ENCODE measurements at regions not wholly inside any gene's neighbourhood (a gene's known extent, or its start where the extent isn't known, plus 50 kb on each side); places are given as distances from the start of the nearest gene placed in this dataset.

GRCh38 chr2:120594856-120595685 is 140.6 kb upstream of the GLI2 start:
- Histone ChIP-seq H3K4me3 (ENCODE audit: low read length in 2 of 2) (no peak overlapping the region), H3K27ac (ENCODE audit: low read depth in 1 of 2, low read length in 1 of 2) (no peak overlapping the region), H3K9me3 (ENCODE audit: control insufficient read depth in 2 of 2, insufficient read depth in 1 of 2, low read length in 1 of 2) (peaks cover 0 to 5% of the 10 kb centered on the region in 2 donors), H3K36me3 (ENCODE audit: control insufficient read depth in 2 of 2, insufficient read depth in 2 of 2, low read length in 1 of 2) (no peaks in the 10 kb centered on the region), H3K27me3 (ENCODE audit: control insufficient read depth in 2 of 2, insufficient read depth in 1 of 2, low read length in 1 of 2) (peaks cover 0 to 11% of the 10 kb centered on the region in 2 donors), H3K4me1 (ENCODE audit: control insufficient read depth in 2 of 2, insufficient read depth in 2 of 2, low read length in 2 of 2) (no peaks in the 10 kb centered on the region)
- WGBS: 82% methylated on average over 8 of the region's 8 CpGs
- DNase-seq (ENCODE audit: low read depth in 6 of 9, low spot score in 9 of 9): no peak

DNA sequence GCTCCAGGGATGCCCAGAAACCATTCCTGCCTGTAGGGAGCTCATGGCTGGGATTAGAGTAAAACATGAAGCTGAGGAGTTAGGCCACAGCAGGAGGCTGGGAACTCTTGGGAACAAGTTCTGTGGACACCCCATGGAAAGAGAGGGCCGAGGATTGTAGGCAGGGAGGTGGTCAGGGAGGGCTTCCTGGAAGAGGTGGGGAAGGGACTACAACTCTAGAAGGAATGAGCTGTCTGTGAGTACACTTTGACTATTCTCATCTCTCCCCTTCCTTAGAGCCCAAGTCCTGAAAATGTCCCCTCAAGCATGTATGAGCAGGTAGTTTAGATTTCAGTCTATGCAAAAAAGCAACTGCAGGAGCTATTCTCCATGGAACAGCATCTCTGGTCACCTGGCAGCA is 139.9 kb upstream of the GLI2 start:
- peaks cover 0 to 6% of the 10 kb centered on the region in 2 donors for H3K27me3 ChIP-seq (ENCODE audit: control insufficient read depth in 2 of 2, insufficient read depth in 1 of 2, low read length in 1 of 2)
- H3K4me1 ChIP-seq (ENCODE audit: control insufficient read depth in 2 of 2, insufficient read depth in 2 of 2, low read length in 2 of 2): no peaks in the 10 kb centered on the region
- no peak overlapping the region for H3K4me3 ChIP-seq (ENCODE audit: low read length in 2 of 2)
- no peak for DNase-seq (ENCODE audit: low read depth in 6 of 9, low spot score in 9 of 9)
- WGBS: 86% methylated on average over 1 of the region's 1 CpG
- peaks cover 0 to 5% of the 10 kb centered on the region in 2 donors for H3K9me3 ChIP-seq (ENCODE audit: control insufficient read depth in 2 of 2, insufficient read depth in 1 of 2, low read length in 1 of 2)
- H3K27ac ChIP-seq (ENCODE audit: low read depth in 1 of 2, low read length in 1 of 2): no peak overlapping the region
- H3K36me3 ChIP-seq (ENCODE audit: control insufficient read depth in 2 of 2, insufficient read depth in 2 of 2, low read length in 1 of 2): no peaks in the 10 kb centered on the region

DNA sequence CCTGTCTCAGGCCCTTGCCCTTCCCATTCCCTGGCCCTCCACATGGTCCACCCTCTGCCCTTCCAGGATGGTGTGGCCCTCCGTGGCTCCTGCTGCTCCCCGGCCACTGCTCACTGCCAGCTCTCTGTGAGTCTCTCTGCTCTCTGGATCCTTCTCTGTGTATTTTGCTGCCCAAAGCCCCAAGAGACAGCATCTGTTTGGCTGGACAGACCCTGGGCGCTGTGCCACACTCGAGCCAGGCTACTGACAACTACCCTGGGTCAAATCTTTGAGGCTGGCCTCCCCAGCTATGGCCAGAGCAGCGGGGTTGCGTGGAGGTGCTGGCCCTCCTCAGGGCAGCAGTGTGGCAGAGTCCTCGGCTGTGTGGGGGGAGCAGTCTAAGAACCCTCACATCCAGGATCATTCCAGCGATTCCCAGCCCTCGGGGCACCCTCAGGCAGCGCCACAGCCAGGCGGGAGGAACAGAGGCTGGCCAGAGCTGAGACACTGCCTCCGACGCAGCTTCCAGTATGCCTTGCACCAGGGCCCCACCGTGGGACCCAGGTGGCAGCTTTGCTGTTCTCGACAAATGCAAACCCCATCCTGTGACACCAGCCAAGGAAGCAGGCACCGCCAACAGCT is 139.4 kb upstream of the GLI2 start:
- no peak for DNase-seq (ENCODE audit: low read depth in 6 of 9, low spot score in 9 of 9)
- 91% methylated on average over 16 of the region's 16 CpGs for WGBS
- Histone ChIP-seq H3K36me3 (ENCODE audit: control insufficient read depth in 2 of 2, insufficient read depth in 2 of 2, low read length in 1 of 2) (no peaks in the 10 kb centered on the region), H3K9me3 (ENCODE audit: control insufficient read depth in 2 of 2, insufficient read depth in 1 of 2, low read length in 1 of 2) (peaks cover 0 to 5% of the 10 kb centered on the region in 2 donors), H3K4me1 (ENCODE audit: control insufficient read depth in 2 of 2, insufficient read depth in 2 of 2, low read length in 2 of 2) (no peaks in the 10 kb centered on the region), H3K4me3 (ENCODE audit: low read length in 2 of 2) (no peak overlapping the region), H3K27ac (ENCODE audit: low read depth in 1 of 2, low read length in 1 of 2) (no peak overlapping the region), H3K27me3 (ENCODE audit: control insufficient read depth in 2 of 2, insufficient read depth in 1 of 2, low read length in 1 of 2) (peaks cover 0 to 3% of the 10 kb centered on the region in 2 donors)

GRCh38 chr2:120596990-120597594 is 138.6 kb upstream of the GLI2 start:
- DNase-seq (ENCODE audit: low read depth in 6 of 9, low spot score in 9 of 9): no peak
- Histone ChIP-seq H3K27me3 (ENCODE audit: control insufficient read depth in 2 of 2, insufficient read depth in 1 of 2, low read length in 1 of 2) (no peaks in the 10 kb centered on the region), H3K36me3 (ENCODE audit: control insufficient read depth in 2 of 2, insufficient read depth in 2 of 2, low read length in 1 of 2) (no peaks in the 10 kb centered on the region), H3K4me3 (ENCODE audit: low read length in 2 of 2) (no peak overlapping the region), H3K4me1 (ENCODE audit: control insufficient read depth in 2 of 2, insufficient read depth in 2 of 2, low read length in 2 of 2) (no peaks in the 10 kb centered on the region), H3K27ac (ENCODE audit: low read depth in 1 of 2, low read length in 1 of 2) (no peak overlapping the region), H3K9me3 (ENCODE audit: control insufficient read depth in 2 of 2, insufficient read depth in 1 of 2, low read length in 1 of 2) (peaks cover 0 to 5% of the 10 kb centered on the region in 2 donors)
- 92% methylated on average over 12 of the region's 12 CpGs for WGBS

DNA sequence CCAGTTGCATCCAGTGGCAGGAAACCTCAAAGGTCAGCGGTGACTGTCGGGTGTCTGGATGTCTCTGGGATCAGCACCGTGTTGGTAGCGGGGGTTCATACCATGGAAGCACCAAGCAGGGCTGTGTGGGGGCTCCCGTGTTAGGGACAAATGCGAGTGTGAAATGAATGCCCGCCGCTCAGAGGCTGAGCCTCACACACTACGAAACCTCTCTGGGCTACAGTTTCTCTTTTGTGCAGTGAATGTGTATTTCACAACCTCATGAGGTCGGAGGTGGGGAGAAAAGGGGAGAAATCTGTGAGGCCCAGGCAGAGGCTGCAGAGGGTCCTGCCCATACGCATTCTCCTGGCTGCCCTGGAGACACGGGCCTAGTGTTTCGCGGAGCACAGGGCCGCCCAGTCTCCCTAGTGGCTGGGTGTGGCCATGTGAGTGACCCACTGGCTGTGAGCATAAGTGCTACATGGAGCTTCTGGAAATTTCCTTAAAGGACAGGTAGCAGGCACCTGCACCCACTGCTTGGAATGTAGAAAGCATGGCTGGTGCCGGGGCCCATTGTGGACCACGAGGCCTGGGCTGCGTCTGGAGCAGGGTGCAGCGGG is 138.0 kb upstream of the GLI2 start:
- no peak for DNase-seq (ENCODE audit: low read depth in 6 of 9, low spot score in 9 of 9)
- Histone ChIP-seq H3K9me3 (ENCODE audit: control insufficient read depth in 2 of 2, insufficient read depth in 1 of 2, low read length in 1 of 2) (peaks cover 0 to 5% of the 10 kb centered on the region in 2 donors), H3K4me1 (ENCODE audit: control insufficient read depth in 2 of 2, insufficient read depth in 2 of 2, low read length in 2 of 2) (no peaks in the 10 kb centered on the region), H3K27me3 (ENCODE audit: control insufficient read depth in 2 of 2, insufficient read depth in 1 of 2, low read length in 1 of 2) (no peaks in the 10 kb centered on the region), H3K36me3 (ENCODE audit: control insufficient read depth in 2 of 2, insufficient read depth in 2 of 2, low read length in 1 of 2) (no peaks in the 10 kb centered on the region), H3K27ac (ENCODE audit: low read depth in 1 of 2, low read length in 1 of 2) (no peak overlapping the region), H3K4me3 (ENCODE audit: low read length in 2 of 2) (no peak overlapping the region)
- WGBS: 95% methylated on average over 19 of the region's 19 CpGs

- 95% methylated on average over 5 of the region's 5 CpGs for WGBS
- no peaks in the 10 kb centered on the region for H3K4me1 ChIP-seq (ENCODE audit: control insufficient read depth in 2 of 2, insufficient read depth in 2 of 2, low read length in 2 of 2)
- DNase-seq (ENCODE audit: low read depth in 6 of 9, low spot score in 9 of 9): no peak
- H3K27me3 ChIP-seq (ENCODE audit: control insufficient read depth in 2 of 2, insufficient read depth in 1 of 2, low read length in 1 of 2): no peaks in the 10 kb centered on the region
- no peaks in the 10 kb centered on the region for H3K36me3 ChIP-seq (ENCODE audit: control insufficient read depth in 2 of 2, insufficient read depth in 2 of 2, low read length in 1 of 2)
- peaks cover 0 to 5% of the 10 kb centered on the region in 2 donors for H3K9me3 ChIP-seq (ENCODE audit: control insufficient read depth in 2 of 2, insufficient read depth in 1 of 2, low read length in 1 of 2)
- H3K27ac ChIP-seq (ENCODE audit: low read depth in 1 of 2, low read length in 1 of 2): no peak overlapping the region
- H3K4me3 ChIP-seq (ENCODE audit: low read length in 2 of 2): no peak overlapping the region
Measured at GRCh38 chr2:120598416-120598815, 137.3 kb upstream of the GLI2 start.

DNA sequence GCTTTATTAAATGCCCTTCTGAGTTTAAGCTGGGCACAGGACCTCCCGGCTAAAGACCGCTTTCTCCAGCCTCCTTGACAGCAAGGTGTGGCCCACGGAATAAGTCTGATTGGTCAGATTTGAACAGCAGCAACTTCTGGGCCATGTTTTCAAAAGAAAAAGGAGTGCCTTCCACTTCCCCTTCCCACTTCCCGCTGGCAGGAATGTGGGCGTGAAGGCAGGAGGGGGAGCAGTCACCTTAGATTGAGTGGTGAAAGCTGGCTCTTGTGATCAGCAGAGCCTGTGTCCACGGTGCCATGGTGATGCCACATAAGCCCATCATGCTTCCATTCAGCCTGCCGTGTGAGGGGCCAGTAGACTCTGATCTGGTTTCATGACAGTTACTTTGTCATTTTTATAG is 136.6 kb upstream of the GLI2 start:
- no peaks in the 10 kb centered on the region for H3K4me1 ChIP-seq (ENCODE audit: control insufficient read depth in 2 of 2, insufficient read depth in 2 of 2, low read length in 2 of 2)
- no peak for DNase-seq (ENCODE audit: low read depth in 6 of 9, low spot score in 9 of 9)
- H3K4me3 ChIP-seq (ENCODE audit: low read length in 2 of 2): no peak overlapping the region
- no peak overlapping the region for H3K27ac ChIP-seq (ENCODE audit: low read depth in 1 of 2, low read length in 1 of 2)
- H3K27me3 ChIP-seq (ENCODE audit: control insufficient read depth in 2 of 2, insufficient read depth in 1 of 2, low read length in 1 of 2): no peaks in the 10 kb centered on the region
- WGBS: 91% methylated on average over 7 of the region's 7 CpGs
- no peaks in the 10 kb centered on the region for H3K36me3 ChIP-seq (ENCODE audit: control insufficient read depth in 2 of 2, insufficient read depth in 2 of 2, low read length in 1 of 2)
- H3K9me3 ChIP-seq (ENCODE audit: control insufficient read depth in 2 of 2, insufficient read depth in 1 of 2, low read length in 1 of 2): peaks cover 0 to 5% of the 10 kb centered on the region in 2 donors

- H3K27me3 ChIP-seq (ENCODE audit: control insufficient read depth in 2 of 2, insufficient read depth in 1 of 2, low read length in 1 of 2): no peaks in the 10 kb centered on the region
- H3K4me3 ChIP-seq (ENCODE audit: low read length in 2 of 2): no peak overlapping the region
- peaks cover 0 to 5% of the 10 kb centered on the region in 2 donors for H3K9me3 ChIP-seq (ENCODE audit: control insufficient read depth in 2 of 2, insufficient read depth in 1 of 2, low read length in 1 of 2)
- no peaks in the 10 kb centered on the region for H3K36me3 ChIP-seq (ENCODE audit: control insufficient read depth in 2 of 2, insufficient read depth in 2 of 2, low read length in 1 of 2)
- no peaks in the 10 kb centered on the region for H3K4me1 ChIP-seq (ENCODE audit: control insufficient read depth in 2 of 2, insufficient read depth in 2 of 2, low read length in 2 of 2)
- 90% methylated on average over 7 of the region's 7 CpGs for WGBS
- DNase-seq (ENCODE audit: low read depth in 6 of 9, low spot score in 9 of 9): no peak
- H3K27ac ChIP-seq (ENCODE audit: low read depth in 1 of 2, low read length in 1 of 2): no peak overlapping the region
Measured at GRCh38 chr2:120599656-120600055, 136.0 kb upstream of the GLI2 start.

- no peaks in the 10 kb centered on the region for H3K27me3 ChIP-seq (ENCODE audit: control insufficient read depth in 2 of 2, insufficient read depth in 1 of 2, low read length in 1 of 2)
- WGBS: 96% methylated on average over 7 of the region's 7 CpGs
- no peak overlapping the region for H3K4me3 ChIP-seq (ENCODE audit: low read length in 2 of 2)
- peaks cover 0 to 5% of the 10 kb centered on the region in 2 donors for H3K9me3 ChIP-seq (ENCODE audit: control insufficient read depth in 2 of 2, insufficient read depth in 1 of 2, low read length in 1 of 2)
- H3K4me1 ChIP-seq (ENCODE audit: control insufficient read depth in 2 of 2, insufficient read depth in 2 of 2, low read length in 2 of 2): no peaks in the 10 kb centered on the region
- no peak overlapping the region for H3K27ac ChIP-seq (ENCODE audit: low read depth in 1 of 2, low read length in 1 of 2)
- H3K36me3 ChIP-seq (ENCODE audit: control insufficient read depth in 2 of 2, insufficient read depth in 2 of 2, low read length in 1 of 2): no peaks in the 10 kb centered on the region
- DNase-seq (ENCODE audit: low read depth in 6 of 9, low spot score in 9 of 9): no peak
Measured at GRCh38 chr2:120600335-120600734, 135.3 kb upstream of the GLI2 start.
